ENCODE measurements at regions not wholly inside any gene's neighbourhood (a gene's known extent, or its start where the extent isn't known, plus 50 kb on each side); places are given as distances from the start of the nearest gene placed in this dataset.
"Not testable (repeated sequence)": the region's sequence is repeated elsewhere in the genome, so short reads cannot be mapped to it uniquely, and the experiment has no call there.

DNA sequence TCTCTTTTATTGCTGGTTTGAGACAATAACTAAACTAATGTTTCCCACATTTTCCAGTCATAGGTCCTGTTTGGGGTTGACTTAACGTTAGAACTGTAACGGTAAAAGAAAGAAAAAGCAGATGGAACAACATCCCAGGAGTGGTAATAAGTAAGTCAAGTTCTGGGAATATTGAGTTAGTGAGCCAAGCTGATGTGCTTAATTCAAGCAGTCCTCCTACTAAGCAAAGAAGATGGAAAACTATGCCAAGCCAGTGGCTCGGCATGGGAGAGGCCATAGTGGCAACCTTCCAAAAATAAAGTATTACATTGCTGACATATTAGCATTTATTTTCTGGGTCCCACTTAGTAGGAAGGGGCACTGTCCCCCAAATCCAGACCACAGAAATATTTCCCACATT is 161.7 kb upstream of the CDH5 start:
- no peak for DNase-seq

DNA sequence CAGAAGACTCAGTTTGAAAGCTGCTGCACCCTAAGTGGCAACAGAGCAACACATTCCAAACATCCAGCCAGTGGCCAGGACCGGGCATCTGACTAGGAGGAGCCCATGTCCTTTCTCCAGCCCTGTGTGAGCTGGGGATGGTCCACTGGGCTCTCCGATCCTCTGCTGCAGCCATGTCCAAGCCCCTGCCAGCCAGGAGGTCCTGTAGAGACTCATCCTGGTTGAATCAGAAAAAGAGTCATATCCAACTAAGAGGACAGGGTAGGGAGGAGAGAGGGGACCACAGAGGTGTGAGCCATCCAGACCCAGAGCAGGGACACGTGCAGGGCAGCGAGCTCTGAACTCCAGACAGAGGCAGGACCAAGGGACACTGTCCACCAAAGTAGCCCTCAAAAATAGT is 163.0 kb upstream of the CDH5 start:
- no peak for DNase-seq

DNA sequence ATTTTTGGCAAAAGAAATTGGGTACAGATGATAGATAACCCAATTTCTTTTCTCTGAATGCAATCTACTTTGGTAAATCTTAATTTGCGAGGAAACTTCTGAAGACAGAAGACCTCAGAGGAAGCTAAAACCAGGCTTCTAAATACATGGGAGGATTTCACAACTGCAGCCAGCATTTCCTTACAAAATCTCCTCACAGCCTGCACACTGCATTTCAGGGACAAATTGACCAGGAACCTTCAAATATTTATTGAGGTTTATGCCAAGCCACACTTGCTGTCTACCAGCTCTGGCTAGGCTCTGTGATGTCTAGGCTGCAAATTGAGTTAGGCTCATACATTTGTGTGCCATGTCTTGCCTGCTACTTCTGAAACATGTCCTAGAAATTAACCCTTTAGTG is 167.3 kb upstream of the CDH5 start:
- no peak for DNase-seq

DNA sequence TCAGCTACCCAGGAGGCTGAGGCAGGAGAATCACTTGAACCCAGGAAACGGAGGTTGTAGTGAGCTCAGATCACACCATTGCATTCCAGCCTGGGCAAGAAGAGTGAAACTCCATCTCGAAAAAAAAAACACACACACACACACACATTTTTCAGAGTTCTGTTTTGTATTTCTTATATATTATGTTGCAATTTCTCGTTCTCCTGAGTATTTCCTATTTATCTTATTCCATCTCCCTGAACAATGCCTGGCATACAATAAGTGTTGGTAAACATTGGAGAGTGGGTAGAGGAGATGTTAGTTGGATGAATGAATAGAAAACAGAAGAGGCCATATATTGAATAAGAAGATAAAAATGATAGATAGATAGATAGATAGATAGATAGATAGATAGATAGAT is 167.8 kb upstream of the CDH5 start:
- DNase-seq = no peak

DNA sequence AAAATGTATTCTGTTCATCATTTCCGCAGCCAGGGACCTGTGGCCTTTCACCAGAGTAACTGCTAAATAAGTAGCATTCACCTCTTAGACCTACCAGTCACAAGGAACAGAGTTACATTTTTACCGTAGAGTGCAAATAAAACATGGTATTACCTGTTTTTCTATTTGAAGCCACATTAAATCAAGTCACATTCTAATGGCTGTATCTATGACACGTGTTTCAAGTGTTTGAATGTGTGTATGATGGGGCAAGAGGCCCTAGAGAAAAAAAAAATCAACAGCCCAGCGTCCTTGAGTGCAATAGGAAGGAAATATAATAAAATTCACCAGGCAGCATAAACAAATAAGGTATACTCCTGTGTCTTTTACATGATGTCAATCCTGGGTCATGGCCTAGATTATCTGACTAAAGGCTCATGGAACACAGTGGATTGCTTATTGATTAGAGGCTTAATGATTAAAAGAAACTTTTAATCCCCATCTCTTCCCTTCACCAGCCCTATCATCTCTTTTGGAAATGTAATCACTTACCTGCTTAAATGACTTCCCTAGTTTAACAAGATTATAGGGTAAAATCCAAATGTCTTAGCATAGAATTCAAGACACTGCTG is 168.7 kb upstream of the CDH5 start:
- no peak for DNase-seq

DNA sequence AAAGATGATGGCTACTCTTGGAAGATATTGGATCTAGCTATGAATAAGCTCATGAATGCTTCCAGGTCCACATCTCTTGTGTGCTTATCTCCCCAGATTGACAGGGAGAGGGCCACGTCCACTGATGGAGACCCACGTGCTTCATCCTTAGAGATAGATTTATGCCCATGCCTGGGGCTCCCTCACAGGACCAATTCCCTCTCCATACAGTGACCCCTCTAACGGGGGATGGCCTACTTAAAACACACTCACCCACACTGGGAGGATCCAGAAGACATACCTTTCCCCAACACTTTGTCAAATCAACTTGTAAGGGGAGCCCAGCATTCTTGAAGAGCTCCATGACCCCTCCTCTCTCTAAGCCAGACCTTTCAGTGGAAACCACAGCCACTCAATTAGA is 169.7 kb upstream of the CDH5 start:
- no peak for DNase-seq

DNA sequence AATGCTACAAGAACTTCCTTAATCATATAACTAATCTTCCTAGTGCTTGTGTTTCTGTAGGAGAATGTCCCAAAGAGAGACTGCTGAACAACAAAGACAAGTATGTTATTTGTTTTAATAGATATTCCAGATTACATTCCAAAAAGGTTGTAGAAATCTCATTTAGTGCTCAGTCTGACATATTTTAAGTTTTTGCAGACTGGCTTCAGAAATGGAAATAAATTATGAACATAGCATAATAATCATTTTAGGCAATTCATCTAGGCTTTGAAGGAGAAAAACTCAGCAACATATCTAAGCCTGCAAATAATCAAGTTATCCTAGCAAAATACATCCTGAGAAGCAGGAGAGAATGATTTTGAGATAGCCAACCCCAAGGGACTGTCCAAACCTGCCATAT is 171.6 kb upstream of the CDH5 start:
- DNase-seq = no peak

DNA sequence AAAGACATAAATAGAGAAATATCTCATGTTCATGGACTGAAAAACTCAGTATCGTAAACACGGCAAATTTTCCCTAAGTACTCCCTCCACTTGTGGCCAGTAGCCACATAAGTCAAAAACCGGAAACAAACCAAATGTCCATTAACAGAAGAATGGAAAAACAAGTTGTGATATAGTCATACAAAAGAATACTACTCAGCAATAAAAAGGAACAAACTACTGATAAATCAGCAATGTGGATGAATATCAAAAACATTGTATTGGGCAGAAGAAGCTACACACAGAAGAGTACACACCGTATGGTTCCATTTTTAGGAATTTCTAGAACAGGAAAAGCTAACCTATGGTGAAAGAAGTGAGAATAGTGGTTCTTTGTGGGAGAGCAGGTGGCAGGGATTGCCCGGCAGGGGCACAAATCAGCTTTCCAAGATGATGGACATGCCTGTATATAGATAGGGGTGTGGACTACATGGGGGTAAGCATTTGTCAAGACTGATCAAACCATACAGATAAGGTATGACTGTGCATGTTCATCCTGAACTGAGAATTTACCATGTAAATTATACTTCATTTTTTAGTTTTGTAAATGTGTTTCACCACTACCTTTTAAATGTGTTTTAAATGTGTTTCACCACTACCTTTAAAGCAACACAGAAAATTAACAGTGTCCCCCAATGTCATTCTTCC is 172.8 kb upstream of the CDH5 start:
- DNase-seq = no peak

DNA sequence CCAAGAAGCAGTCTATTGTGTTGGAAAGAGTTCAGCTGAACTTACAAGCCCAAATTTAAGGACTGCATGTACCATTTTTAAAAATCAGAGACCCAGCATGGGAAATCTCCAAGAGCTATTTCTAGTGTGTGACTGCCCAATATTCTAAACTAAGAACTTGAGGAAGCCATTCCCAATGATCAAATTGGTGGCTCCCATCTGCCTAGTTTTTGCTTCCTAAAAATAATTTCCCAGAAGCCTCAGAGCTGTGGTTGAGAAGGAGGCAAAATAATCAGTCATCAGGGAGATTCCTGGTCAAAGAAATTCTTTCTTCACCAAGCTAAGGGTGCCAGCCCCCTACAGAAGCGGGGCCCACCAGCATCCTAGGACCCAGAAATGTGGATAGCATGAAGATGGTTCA is 176.1 kb upstream of the CDH5 start:
- DNase-seq = no peak

DNA sequence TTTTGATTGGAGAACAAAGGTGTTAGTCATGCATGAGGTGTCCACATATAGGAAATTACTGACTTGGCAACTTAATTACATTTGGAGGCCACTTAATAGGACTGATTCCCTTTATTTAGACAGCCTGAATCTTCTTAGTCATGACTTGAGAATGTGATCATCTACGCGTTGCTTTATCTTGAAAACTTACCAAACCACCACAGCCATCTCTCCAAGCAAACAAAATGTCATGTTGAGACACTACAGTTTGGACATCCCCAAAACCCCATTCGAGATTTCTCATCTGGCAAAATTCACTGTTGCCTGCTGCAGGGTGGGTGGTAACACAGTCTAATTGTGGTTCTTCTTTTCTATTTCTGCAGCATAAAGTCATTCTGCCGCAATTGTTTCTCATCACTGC is 176.5 kb upstream of the CDH5 start:
- DNase-seq = no peak

DNA sequence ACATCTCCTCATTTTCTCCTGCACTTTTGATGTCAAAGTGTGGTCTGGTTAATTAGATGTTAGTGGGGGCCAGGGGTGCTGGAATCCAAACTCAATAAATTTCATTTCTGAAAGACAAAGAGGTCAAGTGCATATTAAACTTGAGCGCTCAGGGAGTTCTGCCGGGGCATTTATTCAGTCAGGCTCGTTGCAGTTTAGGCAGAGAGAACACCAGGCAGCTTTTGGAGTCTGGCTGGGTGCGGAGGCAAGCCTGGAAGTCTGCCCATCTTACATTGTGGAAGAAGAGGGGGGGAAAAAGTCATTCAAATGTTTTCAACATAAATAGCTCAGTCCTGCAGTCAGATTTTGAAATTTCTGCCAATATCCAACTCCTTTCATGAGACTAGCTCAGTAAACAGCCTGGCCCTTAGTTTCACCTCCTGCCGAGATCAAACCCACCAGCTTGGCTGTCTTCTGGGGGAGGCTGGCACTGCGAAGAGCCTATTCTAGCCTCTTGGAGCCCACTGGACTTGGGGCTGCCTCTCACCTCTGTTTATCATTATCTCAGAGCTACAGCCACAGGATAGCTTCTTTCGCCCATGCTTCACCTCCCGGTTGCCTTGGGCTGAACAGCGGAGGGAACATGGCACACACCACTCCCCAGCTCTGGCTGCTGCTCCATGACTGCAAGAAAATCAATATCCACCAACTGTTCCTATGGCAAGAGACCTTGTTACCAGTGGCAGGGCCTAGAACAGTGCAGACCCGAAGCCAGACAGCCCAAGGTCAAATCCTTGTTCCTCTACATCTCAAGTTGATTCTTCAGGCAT is 177.4 kb upstream of the CDH5 start:
- no peak for DNase-seq

DNA sequence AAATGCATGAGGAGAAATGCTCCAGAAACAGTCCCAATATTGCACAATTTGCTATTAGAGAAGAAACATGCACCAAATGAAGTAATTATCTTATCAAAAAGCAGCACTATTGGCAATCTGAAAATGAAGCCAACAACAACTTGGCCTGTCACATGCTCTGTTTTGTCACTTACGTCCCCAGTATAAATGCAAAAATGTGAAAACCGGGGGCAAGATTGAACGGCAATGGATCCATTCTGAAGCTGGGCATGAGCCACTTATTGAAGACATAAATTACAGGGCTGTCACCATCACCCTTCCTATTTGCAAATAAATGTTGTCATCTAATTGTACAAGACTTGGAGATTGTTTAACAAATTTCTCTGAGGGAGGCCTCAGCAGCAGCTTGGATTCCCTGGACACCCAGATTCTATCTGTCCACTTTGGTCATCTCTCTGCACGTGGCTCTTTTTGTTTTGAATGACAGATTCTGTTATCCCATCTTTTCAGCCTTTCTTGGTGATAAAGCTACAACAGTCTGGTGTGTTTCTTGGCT is 180.2 kb upstream of the CDH5 start:
- DNase-seq = no peak

DNA sequence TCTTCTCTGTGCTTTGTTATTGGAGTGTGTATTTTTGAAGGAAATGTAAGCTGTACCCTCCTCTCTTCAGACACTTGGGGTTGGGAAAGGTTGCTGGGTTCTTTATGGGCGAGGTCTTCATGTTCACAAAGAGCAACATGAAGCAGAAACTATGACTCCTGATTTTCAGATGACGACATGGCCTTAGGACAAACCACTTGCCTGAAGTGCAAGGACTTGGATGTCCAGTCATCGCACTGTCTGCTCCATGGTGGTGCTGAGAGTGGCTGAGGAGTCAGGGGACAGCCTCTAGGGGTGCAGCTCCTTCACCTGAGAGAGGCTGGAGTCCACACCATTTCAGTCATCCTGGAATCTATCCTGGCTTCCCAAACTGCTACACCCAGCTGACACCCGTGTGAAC is 183.9 kb upstream of the CDH5 start:
- DNase-seq = no peak

DNA sequence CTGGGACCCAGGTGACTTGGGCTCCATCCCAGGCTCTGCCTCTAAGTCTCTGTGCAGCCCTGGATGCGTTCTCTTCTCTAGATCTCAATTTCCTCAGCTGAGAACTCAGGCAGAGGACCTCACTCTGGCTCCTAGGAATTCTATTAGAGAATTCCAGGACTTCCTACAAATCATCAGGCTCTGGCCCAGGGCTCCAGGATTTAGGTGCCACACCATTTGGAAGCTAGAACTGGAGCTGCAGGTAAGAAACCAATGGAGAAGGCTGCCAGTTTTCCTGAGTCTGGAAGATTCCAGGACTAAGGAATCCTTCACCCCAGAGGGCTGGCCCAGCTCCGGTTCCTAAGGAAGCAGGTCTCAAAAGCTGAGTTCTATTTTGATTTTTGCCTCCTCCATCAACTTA is 189.8 kb upstream of the CDH5 start:
- no peak for DNase-seq

DNA sequence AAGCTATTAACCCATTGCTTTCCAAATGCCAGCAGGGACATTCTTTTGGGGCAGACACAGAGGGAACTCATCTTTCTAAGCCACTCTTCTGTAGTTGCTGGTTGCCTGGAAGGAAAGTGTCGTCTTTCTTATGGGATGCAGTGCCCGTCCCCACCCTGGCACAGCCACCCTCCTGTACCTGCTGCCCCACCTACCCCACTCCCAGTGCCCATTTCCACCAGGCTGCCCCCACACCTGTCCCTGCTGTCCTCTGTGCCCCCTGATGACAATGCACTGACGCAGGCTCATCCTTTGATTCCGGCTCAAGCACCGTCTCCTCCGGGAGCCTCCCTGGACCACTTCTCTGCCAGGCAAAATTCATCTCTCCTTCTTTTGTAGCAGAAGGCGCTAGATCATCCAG is 190.4 kb upstream of the CDH5 start:
- no peak for DNase-seq

DNA sequence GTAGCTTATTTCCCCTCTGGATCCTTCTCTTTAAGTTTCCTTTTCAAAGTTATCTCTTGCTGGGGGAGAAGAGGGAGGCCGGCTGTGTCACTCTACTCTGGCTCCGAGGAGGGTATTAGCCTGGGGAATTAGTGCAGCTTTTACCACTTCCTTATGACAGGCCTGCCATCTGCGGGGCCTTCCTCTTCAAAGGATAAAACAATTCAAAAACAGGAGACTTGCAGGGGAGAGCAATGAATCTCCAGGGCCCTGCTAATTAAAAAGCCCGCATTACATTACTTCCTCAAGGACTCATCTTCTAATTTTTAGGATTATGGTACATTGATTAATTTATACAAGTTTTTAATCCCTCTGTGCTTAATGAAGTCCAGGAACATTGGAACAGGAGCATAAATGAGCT is 190.9 kb upstream of the CDH5 start:
- no peak for DNase-seq

DNA sequence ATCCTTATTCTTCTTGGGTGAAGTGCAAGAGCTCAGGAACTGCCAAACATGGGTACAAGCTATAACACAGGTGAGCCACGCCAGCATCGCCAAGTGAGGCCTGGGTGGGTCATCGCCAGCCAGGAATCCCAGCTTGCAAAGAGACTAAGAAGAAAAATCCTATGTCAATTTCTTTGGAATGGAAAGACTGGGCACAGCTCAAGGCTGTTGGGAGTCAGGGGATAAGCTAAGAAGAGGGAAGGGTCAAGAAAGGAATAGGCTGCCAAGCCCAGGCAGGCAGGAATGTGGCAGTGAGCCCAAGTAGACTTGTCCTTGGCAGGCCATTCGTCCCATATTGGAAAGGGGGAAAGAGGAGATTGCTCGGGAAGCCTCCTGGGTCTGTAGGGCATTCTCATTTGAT is 191.4 kb upstream of the CDH5 start:
- no peak for DNase-seq

DNA sequence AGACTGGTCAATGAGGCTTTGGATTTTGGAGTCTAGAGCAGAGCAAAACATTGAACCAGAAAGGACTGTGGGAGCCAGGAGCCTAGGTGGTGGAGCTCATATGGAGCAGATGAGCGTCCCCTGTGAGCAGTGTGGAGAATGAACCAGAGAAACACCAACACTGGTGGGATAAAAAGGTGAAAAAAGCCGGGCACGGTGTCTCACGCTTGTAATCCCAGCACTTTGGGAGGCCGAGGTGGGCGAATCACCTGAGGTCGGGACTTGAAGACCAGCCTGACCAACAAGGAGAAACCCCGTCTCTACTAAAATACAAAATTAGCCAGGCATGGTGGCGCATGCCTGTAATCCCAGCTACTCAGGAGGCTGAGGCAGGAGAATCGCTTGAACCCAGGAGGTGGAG is 192.7 kb upstream of the CDH5 start:
- not testable (repeated sequence) for DNase-seq

DNA sequence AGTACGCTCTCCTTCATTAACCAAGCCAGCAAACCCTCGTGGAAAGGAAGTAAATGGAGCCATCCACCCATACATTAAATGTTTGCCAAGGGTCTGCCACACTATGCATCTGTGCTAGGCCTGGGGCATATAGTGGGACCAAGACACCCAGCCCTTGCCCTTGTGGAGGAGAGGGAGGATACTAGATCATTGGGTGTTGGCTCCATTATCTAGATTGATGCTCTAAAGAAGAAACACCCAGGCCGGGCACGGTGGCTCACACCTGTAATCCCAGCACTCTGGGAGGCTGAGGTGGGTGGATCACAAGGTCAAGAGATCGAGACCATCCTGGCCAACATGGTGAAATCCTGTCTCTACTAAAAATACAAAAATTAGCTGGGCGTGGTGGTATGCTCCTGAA is 193.3 kb upstream of the CDH5 start:
- DNase-seq = not testable (repeated sequence)

DNA sequence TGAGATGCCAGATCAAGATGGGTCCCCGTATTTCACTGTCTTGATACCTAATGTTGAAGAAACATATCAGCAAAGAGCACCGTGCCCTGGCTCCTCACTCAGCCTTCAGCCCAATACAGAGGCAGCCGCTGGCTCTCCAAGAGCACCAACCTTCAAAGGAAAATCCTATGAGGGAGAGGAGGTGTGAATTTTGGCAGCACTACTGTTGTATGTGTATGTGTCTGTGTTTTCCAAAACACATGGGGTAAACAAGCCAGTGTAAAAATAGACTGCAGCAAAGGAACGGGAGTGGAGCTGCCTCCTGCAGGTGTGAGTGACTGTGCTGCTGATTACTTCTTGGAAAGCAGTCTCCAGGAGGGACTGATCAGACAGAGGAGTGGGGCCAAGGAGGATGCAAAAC is 194.0 kb upstream of the CDH5 start:
- DNase-seq = no peak

DNA sequence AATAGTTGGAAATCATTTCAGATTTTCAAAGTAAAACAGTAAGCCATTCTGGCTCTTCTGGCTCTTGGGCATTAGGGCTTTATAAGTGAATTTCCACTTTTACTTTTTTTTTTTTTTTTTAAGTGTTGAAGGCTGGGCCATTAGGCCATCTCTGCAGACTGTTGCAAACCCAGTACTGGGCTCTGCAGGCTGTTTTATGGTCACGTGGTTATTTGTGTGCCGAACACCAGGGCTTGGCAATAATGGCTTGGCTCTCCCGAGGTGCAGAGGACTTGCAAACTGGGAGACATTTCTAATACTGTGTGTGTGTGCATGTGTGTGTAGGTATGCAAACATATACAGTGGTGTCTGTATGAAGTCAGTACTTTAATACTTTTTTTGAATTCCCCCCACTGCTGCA is 194.9 kb upstream of the CDH5 start:
- no peak for DNase-seq

DNA sequence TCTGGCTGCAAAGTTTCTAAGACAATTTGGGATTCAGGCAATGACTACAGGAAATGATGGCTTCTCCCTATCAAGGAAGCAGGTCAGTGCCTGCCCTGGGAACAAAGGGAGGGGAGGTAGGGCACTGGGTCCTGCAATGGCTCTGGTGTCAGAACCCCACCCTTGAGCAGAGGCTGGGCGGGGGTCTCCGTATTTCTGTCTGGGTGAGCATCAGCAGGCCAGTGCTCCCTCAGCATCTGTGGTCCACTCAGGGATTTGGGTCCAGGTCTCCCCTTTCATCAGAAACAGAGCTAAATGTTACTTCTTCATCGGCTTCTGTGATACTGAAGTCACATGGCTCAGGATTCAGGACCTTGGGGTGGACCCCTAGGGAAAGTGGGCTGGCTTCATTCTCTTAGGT is 195.5 kb upstream of the CDH5 start:
- no peak for DNase-seq

DNA sequence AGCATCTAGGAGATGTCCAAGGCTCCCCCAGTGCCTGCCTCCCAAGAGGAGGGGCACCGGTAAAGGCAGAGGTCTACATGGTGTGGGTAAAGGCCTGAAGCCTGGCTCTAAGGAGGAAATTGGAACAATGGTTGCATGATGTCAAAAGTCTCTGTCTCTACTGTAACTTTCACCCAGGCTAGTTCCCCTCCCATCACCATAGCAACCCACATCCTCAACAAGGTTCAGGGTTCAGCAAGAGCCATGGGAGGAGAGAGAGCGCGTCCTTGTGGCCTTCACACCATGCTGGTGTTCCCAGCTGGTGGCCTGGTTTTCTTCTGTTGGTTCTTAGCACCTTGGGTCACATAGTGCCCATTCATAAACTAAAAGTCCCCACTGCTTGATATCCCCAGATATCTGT is 196.7 kb upstream of the CDH5 start:
- no peak for DNase-seq

DNA sequence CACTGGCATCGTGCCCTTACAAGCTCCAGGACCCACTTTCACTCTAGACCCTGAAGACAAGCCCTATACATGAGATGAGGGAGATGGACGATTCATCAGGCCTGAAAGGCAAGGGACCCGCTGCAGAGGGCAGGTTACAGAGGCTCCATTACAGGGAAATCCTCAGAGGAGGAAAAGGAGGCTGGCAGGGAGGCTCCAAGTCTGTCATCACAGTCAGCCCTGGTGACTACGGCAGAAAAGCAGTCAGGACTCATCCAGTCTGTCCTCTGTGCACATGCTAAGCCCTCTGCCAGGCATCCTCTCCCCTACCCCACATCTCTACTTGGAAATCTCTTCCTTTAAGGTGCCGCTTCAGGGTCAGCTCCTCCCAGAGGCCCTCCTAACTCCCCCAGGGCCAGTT is 197.7 kb upstream of the CDH5 start:
- DNase-seq = no peak

Data from activated CD4-positive, alpha-beta T cell treated with anti-CD3 and anti-CD28 coated beads, Interleukin-2, amount 50 U/mL, for 4 hours (primary cell).